HG02571 (cell line): ENCODE measurements at regions not wholly inside any gene's neighbourhood (a gene's known extent, or its start where the extent isn't known, plus 50 kb on each side); places are given as distances from the start of the nearest gene placed in this dataset.
A peak's percentile ranks its signal among the peaks of the same experiment; 100 is the strongest.
"Not testable (repeated sequence)": the region's sequence is repeated elsewhere in the genome, so short reads cannot be mapped to it uniquely, and the experiment has no call there.

ENCODE experiments used
- ATAC-seq: cut with Tn5 transposase; IDR thresholded peaks from one replicate; pipeline ENCODE4 v1.9.1; 2021; ENCODE audit warnings: mild to moderate bottlenecking, moderate library complexity; ENCODE audit not compliant: unreplicated experiment

DNA sequence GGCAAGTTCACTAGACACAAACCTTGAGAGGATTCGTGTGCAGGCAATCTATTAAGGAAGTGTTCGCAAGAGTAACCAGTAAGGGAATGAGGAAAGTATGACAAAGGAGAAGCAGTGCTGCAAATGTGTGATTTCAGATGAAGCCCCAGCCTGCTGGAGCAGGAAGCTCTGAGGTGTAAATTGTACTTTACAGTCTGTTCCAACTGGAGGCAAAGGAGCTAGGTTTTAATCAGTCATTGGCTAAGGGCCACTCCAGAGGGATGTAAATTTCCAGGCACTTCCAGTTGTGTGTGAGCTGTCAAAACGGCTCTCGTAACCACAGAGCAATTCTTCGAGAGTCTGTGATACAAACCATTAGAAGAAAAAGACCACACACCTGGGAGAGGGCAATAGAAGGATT lies 359.5 kb upstream of the FAM98A start:
- no peak for ATAC-seq

GRCh38 chr2:33949371-33949770 lies 350.3 kb upstream of the FAM98A start:
- ATAC-seq, result no peak

- no peak for ATAC-seq
Observed at GRCh38 chr2:33946193-33946592, 347.1 kb upstream of the FAM98A start.

GRCh38 chr2:33933203-33933602 lies 334.1 kb upstream of the FAM98A start:
- ATAC-seq, result no peak

- no peak for ATAC-seq
Observed at GRCh38 chr2:33931164-33931563, 332.1 kb upstream of the FAM98A start.

GRCh38 chr2:33929467-33929866 lies 330.4 kb upstream of the FAM98A start:
- peak; percentile 78 for ATAC-seq

- ATAC-seq, result no peak
Observed at GRCh38 chr2:33927756-33928155, 328.7 kb upstream of the FAM98A start.

DNA sequence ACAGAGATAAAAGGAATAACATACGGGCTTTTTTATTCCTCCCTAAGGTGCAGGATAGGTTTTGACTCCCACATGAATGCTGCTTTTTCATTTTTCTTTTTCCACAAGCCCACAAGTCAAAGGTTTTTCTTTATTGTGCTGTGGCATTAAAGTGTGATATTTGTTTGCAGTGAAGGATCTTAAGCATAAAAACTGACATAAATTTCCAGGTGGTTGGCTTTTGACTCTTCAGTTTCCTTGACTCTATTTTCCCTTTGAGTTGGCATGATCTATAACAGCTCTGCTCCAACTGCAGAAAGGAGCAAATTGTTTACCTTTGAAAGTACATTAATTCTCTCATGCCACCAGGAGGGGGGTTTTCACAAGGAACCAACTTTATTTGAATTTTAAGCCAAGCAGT lies 326.2 kb upstream of the FAM98A start:
- ATAC-seq, result no peak

GRCh38 chr2:33924586-33925169 lies 325.6 kb upstream of the FAM98A start:
- ATAC-seq, result no peak

GRCh38 chr2:33917252-33917651 lies 318.2 kb upstream of the FAM98A start:
- ATAC-seq, result no peak

- no peak for ATAC-seq
Observed at GRCh38 chr2:33913071-33913616, 314.0 kb upstream of the FAM98A start.

DNA sequence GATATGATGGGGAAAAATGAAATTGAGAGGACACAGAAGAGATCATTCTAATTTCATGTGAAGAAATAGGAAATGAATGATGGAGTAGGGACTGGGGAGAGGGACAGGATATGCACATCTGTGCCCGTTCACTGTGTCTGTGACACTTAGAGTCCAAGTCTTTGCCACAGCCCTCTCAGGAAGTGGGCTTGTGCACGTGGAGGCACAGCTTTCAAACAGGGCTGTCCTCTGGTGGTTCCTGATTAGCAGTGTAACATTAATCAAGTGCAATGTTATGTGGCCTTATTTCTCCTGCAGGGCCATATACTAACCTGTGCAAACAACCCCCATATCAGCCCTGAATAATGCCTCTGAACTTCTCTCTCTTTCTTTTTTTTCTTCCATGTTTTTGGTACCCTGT lies 312.2 kb upstream of the FAM98A start:
- no peak for ATAC-seq

DNA sequence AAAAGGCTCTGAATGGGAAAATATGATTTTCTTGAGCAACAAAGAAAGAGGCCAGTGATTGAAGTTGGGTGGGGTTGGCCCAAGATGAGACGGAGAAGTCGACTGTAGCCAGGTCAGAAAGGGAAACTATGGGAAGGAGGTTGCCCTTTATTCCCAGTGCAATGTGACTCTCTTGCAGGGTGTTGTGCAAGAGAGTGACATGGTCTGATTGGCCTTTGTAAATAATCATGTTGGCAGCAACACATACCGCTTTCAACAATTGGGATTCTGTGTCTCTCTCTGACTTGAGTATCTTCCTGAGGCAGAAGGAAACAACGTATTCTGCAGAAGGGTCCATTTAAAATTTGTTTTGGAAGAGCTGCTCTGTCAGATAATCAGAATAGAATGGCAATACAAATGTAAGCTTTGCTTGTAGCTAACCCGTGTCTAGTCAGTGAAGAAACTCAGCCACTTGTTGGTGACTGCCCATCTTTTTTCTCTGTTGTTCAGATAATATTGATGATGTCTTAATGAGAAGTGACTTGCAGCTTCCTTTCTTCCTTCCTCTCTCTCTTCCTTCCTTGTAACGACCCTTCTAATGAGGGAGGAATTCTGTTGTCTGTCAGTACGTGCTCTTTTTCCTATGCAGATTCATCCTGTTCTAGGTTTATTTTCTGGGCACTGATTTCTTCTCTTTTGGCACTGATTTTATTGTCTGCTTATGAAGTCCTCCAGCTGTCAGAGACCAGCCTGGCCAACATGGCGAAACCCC lies 311.0 kb upstream of the FAM98A start:
- ATAC-seq, result no peak

GRCh38 chr2:33907866-33908265 lies 308.8 kb upstream of the FAM98A start:
- no peak for ATAC-seq

- not testable (repeated sequence) for ATAC-seq
Observed at GRCh38 chr2:33906129-33906528, 307.0 kb upstream of the FAM98A start.

GRCh38 chr2:33904801-33905200 lies 305.7 kb upstream of the FAM98A start:
- no peak for ATAC-seq

- ATAC-seq, result no peak
Observed at GRCh38 chr2:33903701-33904100, 304.6 kb upstream of the FAM98A start.

GRCh38 chr2:33903215-33903614 lies 304.1 kb upstream of the FAM98A start:
- no peak for ATAC-seq

GRCh38 chr2:33900610-33901009 lies 301.5 kb upstream of the FAM98A start:
- no peak for ATAC-seq

DNA sequence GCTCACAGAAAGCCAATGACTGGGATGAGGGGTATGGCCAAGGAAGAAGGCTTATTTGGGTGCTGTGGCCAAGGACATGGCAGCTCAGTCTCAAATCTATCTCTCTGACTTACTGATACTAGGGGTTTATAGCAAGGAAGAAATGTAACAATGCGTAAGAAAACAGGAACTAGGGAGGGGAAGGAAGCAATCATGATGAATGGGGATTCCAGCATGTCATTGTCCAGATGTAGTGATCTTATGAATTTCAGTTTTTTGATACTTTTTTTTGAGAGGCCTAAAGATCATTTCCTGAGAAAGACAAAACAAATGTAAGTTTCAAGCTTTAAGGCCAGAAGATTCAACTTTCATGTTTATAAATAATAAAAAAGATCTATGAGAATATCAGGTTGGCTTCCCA lies 298.6 kb upstream of the FAM98A start:
- no peak for ATAC-seq

DNA sequence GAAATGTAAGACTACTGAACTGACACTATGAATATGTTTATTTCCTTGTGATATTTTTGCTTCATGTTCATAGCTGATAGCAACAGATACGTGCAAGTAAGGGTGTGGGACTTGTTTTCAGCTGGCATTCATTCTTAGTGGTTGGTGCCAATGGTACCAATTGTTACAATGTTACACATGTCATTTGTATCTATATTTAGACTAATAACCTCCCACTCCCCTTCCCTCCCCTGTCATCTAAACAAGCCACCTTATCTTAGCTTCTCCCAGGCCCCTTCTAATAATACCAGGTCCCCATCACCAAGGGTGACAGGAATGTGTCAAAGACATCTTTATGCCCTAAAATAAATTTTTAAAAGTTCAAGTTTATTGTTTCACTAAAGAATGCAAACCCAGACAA lies 294.7 kb upstream of the FAM98A start:
- no peak for ATAC-seq

DNA sequence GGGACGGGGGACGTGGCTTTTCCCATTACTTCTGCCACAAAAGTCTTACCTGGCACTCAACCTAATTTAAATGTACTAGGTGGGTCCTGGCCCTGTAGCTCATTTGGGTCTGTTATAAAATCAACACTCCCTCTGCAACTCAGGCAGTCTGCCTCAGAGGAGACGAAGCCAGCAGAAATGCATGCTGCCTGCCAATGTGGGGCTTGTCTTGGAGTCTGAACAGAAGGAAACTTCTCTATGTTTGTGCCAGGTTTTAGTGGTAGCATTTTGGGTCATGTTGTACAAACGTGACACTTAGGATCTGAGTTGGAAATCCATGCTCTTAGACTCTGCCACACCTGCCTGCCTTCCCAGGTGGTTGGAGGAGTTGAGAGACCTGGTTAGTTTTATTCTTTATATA lies 292.5 kb upstream of the FAM98A start:
- no peak for ATAC-seq

DNA sequence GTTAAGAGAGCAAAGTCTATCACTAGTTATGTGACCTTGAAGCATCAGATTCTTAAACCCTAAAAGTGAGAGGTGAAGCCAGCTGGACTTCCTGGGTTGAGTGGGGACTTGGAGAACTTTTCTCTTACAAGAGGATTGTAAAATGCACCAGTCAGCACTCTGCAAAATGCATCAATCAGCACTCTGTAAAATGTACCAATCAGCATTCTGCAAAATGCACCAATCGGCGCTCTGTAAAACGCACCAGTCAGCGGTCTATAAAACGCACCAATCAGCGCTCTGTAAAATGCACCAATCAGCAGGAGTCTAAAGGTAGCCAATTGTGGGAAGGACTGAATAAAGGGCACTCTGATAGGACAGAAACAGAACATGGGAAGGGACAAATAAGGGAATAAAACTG lies 291.6 kb upstream of the FAM98A start:
- ATAC-seq, result no peak
